GM19043 (cell line): ENCODE measurements at regions not wholly inside any gene's neighbourhood (a gene's known extent, or its start where the extent isn't known, plus 50 kb on each side); places are given as distances from the start of the nearest gene placed in this dataset.
"Not testable (repeated sequence)": the region's sequence is repeated elsewhere in the genome, so short reads cannot be mapped to it uniquely, and the experiment has no call there.

Experiments
- ATAC-seq: cut with Tn5 transposase; IDR thresholded peaks from one replicate; pipeline ENCODE4 v1.9.1; 2021; ENCODE audit warnings: low read depth; ENCODE audit not compliant: unreplicated experiment

DNA sequence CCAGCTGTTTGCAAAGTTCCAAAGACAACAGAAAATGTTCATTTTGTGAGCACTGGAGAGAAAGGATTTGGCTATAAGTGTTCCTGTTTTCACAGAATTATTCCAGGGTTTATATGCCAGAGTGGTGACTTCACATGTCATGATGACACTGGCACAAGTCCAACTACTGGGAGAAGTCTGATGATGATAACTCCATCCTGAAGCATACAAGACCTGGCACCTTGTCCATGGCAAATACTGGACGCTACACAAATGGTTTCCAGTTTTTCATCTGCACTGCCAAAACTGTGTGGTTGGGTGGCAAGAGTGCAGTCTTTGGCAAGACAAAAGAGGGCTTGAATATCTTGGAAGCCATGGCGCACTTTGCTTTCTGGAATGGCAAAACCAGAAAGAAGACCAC is 385.0 kb downstream of the CDH11 start:
- ATAC-seq: no peak

DNA sequence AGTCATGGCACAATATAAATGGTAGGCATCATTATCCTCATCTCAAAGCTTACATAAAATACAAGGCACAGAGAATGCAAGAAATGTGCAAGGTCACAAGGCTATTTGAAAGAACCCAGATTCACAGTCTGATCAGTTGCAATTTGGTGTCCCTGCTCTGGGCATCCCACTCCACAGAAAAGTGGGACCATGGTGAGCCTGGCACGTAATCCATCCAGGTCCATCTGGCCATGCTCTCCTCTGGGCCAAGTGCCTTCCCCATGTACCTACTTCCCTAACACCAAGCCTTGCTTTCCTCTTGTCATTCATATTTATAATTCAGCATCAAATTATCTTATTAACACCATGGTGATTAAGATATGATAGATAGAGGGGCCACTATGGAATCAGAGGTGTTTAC is 390.0 kb downstream of the CDH11 start:
- no peak for ATAC-seq

DNA sequence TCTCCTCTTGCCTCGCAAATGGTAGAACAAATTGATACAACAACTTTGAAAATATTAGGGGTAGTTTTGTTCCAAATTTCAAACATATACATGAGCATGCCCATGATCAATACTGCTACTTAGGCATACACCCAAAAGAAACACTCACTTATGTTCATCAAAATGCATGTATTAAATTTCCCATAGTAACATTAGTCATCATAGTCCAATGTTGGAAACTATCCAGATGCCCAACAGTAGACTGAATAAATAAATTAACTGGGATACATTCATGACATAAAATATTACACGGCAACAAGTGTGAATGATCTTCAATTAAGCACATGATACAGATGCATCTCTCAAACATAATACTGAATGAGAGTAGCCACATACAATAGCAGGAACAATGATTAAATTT is 391.6 kb downstream of the CDH11 start:
- ATAC-seq: no peak

DNA sequence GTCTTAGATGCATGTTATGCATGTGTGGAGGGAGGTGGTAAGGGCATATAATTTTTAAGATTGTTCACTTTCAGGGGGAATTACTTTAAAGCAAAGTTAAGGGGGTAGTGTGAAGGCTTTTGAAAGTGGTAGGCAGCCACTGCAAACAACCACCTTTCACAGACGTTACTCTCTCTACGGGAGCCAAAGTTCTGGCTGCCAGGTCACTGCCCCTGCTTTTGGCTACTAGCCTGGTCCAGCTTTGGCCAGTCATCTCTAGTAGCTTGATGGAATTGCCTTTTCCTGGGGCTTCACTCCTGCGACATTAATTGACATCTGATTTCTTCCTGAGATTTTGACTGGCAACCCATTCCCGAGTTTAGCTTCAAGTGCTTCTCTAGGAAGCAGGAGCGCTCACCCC is 397.5 kb downstream of the CDH11 start:
- ATAC-seq: no peak

DNA sequence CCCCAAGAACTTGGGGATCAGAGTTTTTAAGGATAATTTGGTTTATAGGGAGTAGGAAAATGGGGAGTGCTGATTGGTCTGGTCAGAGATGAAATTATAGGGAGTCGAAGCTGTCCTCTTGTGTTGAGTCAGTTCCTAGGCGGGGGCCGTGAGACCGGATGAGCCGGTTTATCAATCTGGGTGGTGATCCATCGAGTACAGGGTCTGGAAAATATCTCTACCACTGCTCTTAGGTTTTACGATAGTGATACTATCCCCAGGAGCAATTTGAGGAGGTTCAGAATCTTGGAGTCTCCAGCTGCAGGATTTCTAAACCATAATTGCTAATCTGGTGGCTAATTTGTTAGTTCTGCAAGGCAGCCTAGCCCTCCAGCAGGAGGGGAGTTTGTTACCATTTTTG is 403.4 kb downstream of the CDH11 start:
- ATAC-seq: no peak

DNA sequence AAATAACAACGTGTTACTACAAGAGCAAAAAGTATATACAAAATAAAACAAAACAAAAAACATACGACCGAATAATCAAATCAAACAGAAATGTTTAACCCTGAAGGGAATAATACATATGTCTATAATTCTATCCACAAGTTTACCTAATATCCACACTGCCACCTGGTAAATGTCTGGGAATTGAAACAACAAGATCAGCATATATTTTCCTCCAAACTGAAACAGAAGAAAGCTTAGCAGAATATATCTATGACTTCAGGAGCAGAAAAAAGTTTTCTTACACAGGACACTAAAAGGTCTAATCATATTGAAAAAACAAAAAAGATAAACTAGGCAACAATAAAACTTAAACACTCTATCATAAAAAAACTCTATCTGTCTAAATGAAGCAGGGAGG is 404.0 kb downstream of the CDH11 start:
- ATAC-seq: no peak

DNA sequence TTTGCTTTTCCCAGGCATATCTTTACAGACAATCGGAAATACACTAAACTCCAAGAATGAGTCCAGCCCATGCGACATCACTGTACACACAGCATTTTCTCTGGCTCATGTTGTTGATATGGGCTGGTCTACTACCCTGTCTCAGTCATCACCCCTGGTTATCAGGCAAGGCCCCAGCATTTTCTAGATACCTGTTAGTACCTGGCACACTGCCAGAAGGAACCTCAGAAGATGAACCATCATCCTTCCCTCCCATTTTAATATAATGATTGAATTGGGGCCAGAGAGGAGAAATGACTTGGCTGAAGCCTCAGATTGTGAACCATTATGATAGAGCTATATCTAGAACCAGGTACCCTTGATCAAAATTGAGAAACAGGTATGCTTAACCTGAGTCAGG is 406.2 kb downstream of the CDH11 start:
- no peak for ATAC-seq

DNA sequence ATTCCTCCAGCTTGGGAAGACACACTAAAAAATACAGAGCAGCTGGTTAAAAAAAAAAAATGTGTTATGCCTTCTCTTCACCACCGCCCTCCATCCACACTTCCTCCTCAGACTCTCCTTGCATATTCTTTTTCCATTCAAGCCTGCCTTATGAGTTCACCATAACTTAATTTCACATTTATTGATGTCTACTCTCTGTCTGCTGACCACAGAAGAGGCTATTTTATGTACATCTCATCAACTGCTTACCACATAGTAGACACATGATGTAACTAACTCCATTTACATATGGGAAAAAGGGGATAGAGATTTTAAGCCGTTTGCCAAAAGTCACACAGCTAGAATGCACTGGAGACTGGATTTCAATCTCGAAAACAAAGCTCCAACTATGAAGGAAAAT is 409.8 kb downstream of the CDH11 start:
- no peak for ATAC-seq

DNA sequence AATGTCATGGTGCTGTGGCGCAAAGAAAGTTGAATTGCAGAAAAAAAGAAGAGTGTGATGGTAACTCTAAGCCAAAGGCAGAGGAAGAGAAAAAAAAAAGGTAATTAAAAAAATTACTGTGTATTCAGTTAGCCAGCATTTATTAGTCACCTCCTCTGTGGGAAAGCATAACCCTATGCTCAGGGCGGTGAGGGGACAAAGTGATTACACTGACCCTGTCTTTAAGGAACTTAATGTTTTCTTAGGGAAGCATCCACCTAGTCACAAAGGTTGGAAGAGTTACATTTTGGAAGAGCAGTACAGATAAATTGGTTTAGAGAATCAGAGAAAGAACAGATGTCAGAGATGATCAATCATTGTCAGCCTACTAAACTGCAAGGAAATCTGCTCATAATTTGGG is 410.3 kb downstream of the CDH11 start:
- no peak for ATAC-seq

DNA sequence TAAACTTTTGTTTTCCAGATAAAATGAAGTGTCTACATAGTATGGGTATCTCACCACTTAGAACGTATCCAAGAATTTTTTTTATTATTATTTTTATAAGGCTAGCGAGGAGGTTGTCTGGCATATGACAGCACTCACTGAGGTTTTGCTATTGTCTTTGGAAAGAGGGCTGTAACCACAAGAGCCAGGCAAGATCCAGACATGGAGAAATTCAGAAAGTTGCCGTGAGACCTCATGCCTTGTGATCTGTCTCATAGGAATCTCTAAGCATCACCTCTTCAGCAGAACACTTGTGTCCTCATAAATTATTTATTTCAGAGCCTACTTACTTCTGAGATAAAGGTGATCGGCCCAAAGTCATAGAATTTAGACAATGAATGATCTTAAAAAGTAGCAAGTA is 410.8 kb downstream of the CDH11 start:
- no peak for ATAC-seq

DNA sequence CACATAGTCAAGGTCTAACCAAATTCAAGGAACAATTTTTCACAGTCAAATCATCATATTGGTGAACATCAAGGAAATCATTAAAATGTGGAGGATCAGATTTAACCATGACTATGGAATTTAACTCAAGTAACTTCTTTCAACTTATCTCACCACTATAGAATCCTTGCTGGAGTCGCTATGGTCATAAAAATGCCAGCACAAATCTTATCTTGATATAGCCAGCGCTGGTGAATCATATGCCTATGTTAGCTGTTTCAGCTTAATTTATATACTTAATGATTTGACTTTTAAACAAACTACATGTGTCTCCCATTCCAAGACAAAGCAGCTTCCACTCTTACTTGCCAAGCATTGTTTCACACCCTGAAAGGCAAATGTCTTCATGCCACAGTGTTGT is 416.4 kb downstream of the CDH11 start:
- no peak for ATAC-seq

DNA sequence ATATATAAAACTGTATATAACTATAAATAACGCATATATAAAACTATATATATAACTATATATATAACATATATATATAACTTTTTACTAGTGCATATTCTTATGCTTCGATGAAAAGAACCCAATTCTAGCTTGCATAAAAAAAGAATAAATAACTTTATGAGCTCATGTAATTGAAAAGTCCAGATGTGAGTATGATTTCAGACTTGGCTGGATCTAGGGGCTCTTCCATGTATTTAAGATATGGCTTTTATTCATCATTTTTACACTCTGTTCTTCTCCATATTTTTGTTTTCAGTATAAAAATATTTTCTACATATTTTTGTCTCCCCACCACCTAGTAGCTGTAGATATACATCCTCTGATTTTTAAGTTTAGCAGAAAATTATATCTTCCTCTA is 417.5 kb downstream of the CDH11 start:
- ATAC-seq: no peak

DNA sequence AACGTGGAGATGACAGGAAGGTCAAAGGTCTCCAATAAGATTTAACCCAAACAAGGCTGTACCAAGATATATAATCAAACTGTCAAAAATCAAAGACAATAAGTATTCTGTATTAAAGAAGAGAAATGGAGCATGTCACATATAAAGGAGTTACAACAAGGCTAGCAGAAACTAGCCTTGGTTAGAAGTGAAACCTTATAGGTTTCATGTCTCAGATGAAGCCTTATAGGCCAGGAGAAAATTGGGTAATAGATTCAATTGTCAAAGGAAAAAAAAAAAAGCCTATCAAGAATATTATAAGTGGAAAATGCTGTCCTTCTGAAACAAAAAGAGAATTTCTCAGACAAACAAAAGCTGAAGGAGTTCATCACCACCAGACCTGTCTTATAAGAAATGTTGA is 419.4 kb downstream of the CDH11 start:
- no peak for ATAC-seq

DNA sequence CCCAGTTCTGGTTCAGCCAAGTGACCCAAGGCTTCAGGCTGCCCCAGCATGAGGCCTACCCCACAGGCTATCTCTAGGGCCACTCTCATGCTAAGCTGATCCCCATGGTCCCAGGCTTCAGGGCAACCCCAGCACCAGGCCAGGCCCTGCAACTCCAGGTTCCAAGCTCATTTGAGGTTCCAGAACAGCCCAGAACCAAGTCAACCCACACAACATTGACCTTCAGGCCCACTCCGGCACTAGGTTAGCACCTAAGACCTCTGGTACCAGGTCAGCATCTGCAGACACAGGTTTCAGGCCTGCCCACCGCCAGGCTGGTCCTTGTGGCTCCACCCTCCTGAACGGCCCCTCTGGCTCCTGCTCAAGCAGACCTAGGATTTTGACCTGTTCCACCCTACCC is 421.2 kb downstream of the CDH11 start:
- no peak for ATAC-seq

DNA sequence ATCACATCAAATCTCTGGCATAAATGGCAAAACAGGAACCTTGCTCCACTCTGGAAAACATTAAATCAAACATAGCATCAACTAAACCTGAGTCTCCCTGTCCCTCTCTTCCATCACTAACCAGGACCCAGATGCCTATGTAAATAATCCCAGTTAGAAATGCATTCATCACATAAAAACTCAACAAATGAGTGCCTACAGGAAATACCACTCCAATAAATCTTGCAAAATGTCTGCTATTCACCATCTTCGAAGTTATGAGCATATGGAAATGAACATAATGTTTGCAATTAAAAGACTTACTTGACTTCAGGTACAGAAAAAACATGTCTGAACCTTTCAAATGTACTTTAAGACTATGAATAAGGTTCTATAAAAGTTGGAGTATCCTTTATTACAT is 425.0 kb downstream of the CDH11 start:
- no peak for ATAC-seq

DNA sequence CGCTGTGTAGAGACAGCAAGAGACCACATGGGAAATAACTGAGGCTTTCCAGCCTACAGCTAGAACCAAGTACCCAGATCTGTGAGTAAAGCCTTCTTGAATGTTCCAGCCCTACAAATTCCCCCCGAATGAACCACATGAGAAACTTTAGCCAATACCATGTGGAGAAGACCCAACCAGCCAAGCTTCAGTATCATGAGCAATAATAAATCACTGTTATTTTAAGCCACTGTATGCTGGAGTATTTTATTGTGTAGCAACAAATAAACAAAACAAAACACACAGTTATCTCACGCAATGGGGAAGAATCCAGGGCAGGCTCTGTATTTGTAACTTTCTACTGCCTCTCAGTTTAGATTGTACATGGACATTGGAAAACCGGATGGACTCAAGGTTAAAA is 426.2 kb downstream of the CDH11 start:
- no peak for ATAC-seq

DNA sequence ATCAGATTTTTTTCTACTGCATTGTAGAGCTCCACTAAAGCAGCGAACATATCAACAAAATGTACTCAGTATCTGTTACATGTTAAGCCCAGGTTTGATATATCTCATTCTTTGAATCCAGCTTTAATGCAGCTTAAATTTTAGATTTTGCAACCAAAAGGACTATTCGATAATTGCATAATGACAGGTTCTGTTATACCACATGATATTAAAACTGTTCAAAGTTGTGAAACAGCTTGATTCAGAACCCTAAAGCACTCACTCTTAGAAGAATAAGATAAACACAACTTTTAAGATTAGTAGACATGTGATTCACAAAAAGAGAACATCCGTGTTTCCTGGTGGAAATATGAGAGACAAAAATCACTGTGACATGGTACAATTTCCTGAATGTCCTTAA is 427.9 kb downstream of the CDH11 start:
- ATAC-seq: no peak

DNA sequence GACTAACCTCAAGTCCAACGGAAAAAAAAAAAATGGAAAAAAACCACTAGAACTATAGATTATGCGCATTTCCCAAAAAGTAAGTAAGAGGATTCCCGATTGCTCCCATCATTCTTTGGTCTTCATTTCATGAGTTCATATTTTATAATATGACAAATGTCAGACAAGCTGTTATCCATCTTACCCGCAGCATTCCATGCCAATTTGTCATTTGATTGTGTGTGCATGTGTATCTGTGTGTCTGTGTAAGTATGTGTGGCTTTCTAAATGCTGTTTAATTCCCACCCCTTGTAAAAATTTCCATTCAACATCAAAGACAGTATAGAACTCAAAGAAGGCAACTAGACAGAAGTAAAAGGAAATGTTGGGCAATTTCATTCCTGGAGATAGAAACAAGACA is 434.1 kb downstream of the CDH11 start:
- no peak for ATAC-seq

DNA sequence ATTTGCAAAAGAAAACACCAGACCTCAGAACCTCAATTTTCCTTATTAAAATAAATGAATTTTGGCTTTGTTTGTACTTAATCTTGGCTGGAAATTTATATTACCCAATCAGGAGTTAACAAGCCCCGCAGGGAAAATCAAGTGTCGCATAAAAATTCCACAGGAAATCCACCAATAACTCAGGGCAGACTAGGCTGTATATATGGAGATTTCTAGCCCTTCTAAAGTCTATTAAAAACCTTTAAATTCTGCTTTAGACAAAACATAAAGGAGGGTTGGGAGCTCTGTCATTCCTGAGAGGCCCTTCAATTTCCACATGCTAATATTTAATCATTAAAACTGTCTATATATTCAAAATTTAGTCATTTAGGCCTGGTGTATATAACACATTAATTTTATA is 434.7 kb downstream of the CDH11 start:
- no peak for ATAC-seq

DNA sequence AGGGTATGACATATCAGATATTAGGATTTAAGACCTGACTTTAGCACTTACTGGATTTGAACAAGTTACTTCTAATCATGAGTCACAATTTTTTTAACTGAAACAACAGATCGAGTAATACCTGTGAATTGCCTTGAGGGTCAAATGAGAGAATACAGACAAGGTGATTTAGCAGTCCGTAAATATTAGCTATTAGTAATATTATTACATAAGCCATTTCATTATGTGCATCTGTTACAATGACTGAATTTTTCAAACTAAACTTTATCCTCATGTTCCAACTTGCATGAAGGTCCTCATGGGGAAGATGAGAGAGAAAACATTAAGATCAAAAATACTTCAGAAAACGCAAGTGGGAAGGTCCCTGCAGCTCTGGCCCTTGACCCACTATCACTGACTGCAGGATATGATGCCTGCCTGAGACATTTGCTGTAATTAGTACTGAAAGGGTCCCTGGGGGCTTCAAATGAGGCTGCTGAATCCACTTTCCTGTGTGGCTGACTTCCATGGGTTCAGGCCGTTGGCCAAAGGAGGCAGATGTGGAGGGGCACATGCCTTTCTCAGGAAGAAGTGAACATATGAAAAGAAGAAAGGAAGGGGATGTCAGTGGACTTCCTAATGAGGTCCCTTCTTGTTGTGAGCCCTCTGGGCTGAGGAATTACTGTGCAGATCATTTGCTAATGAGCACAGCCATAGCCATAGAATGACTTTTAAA is 441.7 kb downstream of the CDH11 start:
- ATAC-seq: no peak

DNA sequence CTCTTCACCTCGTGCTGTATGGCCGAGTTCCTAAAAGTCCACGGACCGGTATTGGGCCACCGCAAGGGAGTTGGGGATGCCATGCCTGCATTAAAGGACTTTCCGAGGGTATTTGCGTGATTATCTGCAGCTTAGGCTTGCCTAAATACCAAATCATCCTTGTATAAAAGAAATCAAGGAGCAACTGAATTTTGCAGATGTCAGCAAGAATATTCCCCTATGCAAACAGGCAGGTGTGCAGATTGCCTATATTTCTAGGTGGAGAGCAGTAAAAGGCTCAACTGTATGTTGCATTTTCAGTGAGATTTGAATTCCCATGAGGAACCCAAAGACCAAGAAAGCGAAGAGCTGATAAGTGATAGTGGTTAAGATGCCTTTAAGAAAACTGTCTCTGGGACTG is 452.3 kb downstream of the CDH11 start:
- ATAC-seq: no peak

DNA sequence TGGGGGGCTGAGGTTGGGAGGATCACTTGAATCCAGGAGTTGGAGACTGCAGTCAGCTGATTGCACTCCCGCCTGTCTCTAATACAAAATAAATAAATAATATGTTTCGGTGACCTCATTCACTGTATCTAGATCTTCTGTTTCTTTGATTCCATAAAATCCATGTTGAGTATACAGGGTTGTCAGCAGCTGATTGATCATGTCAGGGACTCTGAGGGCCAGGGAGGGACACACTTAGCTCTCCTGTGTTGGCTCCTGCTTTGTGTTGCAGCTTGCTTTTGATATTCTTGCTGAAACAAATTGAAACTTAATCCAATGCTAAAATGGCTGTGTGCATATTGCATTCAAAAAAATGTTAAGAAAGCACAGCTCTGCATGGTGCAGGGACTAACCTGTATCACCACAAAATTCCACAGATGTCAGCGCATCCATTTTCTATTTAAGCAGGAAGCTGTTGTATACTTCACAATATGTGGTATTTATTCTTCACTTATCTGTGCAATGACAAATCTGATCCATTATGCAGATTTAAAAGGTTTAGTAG is 454.5 kb downstream of the CDH11 start:
- no peak for ATAC-seq

DNA sequence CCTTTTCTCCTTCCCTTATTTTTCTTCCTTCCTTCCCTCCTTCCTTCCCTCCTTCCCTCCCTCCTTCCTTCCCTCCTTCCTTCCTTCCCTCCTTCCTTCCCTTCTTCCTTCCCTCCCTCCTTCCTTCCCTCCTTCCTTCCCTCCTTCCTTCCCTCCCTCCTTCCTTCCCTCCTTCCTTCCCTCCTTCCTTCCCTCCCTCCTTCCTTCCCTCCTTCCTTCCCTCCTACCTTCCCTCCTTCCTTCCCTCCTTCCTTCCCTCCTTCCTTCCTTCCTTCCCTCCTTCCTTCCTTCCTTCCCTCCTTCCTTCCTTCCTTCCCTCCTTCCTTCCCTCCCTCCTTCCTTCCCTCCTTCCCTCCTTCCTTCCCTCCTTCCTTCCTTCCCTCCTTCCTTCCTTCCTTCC is 459.6 kb downstream of the CDH11 start:
- ATAC-seq: not testable (repeated sequence)
